PFSK-1 (cell line): ENCODE measurements at regions not wholly inside any gene's neighbourhood (a gene's known extent, or its start where the extent isn't known, plus 50 kb on each side); places are given as distances from the start of the nearest gene placed in this dataset.

Experiments used
- FOXP2 ChIP-seq: optimal IDR thresholded peaks from 2 replicates; pipeline ENCODE3; 2011; ENCODE audit warnings: borderline replicate concordance, control low read depth, inconsistent platforms; ENCODE audit not compliant: insufficient read depth; ENCODE audit errors: extremely low read length, extremely low read depth
- POLR2AphosphoS5 ChIP-seq: IDR thresholded peaks from 2 replicates; pipeline ENCODE4 v1.6.1; 2012; ENCODE audit warnings: low read depth, mild to moderate bottlenecking, control low read depth, low read length, moderate library complexity
- SIN3A ChIP-seq: IDR thresholded peaks from 2 replicates; pipeline ENCODE4 v1.6.1; 2012; ENCODE audit warnings: mild to moderate bottlenecking, low read length, moderate library complexity, borderline replicate concordance; ENCODE audit not compliant: insufficient read depth
- TAF1 ChIP-seq: IDR thresholded peaks from 2 replicates; pipeline ENCODE4 v1.6.1; 2012; ENCODE audit warnings: low read length, control low read depth, borderline replicate concordance; ENCODE audit not compliant: insufficient read depth
- TF ChIP-seq, protein P1 (sequence below), 2 experiments: IDR thresholded peaks; 2 replicates each; pipeline versions ENCODE4 v1.6.1 to v1.8.0; 2011 to 2012; ENCODE audit warnings: low read depth in 2 of 2, low read length in 2 of 2, control low read depth in 1 of 2, inconsistent platforms in 1 of 2, mild to moderate bottlenecking in 1 of 2, moderate library complexity in 1 of 2; ENCODE audit not compliant: insufficient read depth in 1 of 2

DNA sequence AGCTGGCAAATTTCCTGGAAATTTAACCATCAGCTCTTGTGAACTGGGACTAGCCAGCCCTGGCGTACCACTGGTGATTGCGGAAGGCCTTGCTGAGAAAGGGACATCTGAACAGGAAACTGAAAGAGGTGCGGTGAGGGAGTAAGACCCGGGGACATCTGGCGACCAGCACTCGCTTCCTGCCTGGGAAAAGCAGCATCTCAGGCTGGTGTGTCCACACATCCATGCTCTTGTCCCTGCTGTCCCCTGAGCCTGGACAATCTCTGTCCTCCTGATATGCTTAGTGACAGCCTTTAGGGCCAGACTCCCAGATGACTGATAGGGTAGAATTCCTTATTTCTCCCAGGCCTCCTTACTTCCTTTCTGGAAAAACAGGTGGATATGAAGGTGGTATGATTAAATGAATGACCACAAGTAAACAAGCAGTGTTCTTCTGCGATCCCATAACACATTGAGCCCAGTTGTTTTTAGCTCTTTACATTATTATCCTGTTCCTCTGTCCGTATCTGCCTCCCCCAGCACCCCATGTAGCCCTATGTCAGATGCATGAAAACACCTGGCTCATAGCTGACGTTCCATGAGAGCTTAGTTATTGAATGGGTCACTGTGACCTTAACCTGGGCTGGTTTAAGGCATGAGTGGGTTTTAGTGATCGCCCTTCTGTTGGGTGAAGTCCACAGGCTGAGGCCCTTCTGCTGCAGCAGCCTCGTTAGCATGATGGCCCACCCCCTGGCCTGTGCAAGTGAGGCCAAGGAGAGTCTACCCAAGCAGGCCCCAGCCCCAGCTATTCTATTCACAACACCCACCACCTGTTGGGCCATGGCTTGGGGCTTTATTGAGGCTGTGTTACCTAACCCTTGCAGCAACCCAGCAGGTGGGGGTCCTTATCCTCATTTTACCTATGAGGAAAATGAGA, 76.1 kb upstream of the GADD45A start:
- TF ChIP-seq TAF1 (no peak), POLR2AphosphoS5 (no peak), SIN3A (no peak), FOXP2 (no peak)
- TF ChIP-seq, protein P1, sequence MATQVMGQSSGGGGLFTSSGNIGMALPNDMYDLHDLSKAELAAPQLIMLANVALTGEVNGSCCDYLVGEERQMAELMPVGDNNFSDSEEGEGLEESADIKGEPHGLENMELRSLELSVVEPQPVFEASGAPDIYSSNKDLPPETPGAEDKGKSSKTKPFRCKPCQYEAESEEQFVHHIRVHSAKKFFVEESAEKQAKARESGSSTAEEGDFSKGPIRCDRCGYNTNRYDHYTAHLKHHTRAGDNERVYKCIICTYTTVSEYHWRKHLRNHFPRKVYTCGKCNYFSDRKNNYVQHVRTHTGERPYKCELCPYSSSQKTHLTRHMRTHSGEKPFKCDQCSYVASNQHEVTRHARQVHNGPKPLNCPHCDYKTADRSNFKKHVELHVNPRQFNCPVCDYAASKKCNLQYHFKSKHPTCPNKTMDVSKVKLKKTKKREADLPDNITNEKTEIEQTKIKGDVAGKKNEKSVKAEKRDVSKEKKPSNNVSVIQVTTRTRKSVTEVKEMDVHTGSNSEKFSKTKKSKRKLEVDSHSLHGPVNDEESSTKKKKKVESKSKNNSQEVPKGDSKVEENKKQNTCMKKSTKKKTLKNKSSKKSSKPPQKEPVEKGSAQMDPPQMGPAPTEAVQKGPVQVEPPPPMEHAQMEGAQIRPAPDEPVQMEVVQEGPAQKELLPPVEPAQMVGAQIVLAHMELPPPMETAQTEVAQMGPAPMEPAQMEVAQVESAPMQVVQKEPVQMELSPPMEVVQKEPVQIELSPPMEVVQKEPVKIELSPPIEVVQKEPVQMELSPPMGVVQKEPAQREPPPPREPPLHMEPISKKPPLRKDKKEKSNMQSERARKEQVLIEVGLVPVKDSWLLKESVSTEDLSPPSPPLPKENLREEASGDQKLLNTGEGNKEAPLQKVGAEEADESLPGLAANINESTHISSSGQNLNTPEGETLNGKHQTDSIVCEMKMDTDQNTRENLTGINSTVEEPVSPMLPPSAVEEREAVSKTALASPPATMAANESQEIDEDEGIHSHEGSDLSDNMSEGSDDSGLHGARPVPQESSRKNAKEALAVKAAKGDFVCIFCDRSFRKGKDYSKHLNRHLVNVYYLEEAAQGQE (IDR thresholded peaks at IDR 0.05; ENCODE audit: insufficient read depth in 1 of 2, low read depth in 2 of 2, low read length in 2 of 2) = no peak

DNA sequence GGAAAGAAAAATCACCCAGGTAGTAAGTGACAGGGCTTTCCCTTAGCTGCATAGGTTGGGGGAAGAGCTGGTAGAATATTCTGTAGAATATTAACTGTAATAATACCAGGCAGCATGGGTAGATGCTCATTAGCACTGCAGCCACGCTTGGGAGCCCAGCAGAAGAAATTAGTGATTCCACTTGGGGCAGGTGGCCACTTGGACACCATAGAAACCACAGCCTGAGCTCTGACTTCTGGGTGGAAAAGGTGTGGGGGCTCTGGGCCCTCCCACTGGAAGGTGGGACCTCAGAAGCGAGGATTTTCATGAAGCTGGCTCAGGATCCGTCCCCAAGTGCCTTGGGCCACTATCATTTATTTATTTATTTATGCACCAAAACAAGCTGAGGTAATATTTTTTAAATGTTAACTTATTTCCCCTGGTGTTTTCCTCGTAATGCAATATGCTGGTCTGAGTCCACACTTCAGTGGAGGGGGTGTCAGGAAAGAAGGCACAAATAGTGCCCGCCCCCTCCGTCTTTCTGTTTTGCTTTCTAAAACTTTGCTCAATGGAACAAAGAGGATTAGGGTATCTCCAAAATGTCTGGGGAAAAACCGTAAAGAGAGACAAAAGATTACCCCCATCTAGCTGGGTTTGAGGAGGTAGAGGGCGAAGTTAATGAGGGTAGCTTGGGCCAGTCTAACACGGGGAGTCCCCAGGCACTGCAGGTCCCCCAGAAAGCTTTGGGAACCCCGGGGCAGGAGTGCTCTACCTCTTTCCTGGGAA, 75.2 kb upstream of the GADD45A start:
- TF ChIP-seq POLR2AphosphoS5 = no peak
- TF ChIP-seq, protein P1 (IDR thresholded peaks at IDR 0.05; ENCODE audit: insufficient read depth in 1 of 2, low read depth in 2 of 2, low read length in 2 of 2) = no peak

DNA sequence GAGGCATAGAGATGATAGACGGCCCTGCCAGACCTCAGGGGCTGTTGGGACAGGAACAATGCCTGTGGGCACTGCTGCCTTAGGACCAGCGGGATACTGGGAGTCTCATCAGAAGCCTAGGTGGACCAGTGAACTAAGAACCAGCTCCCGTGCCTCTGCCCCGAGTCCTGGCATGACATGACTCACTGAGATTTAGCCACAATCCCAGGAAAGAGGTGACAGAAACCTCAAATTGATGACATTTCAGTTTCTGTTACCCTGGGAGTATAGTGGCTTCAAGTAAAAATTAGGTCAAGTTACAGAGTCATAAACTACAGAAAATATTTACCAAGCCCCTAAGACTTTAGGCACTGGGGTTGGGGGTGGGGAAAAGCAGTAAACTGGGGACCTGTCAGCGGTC, 74.6 kb upstream of the GADD45A start:
- no peak for TF ChIP-seq TAF1
- TF ChIP-seq POLR2AphosphoS5 = no peak
- TF ChIP-seq, protein P1 (IDR thresholded peaks at IDR 0.05; ENCODE audit: insufficient read depth in 1 of 2, low read depth in 2 of 2, low read length in 2 of 2) = no peak
- no peak for TF ChIP-seq FOXP2
- TF ChIP-seq SIN3A = no peak

DNA sequence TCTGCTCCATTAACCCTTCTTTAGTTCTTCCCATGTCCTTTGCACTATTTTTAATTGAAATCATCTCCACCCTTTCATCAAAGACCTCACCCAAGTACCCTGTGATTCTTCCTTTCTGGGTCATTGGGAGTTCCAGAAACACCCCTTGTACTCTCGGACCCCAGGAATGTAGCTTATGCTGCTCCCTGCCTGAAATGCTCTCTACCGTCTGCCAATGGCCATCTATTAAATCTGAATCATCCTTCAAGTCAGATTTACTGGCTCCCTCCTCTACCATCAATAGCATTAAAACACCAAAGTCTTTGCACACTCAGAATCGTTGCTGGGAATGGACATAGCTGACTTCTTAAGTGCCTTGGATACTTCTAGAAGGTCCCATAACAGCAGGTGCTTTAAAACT, 73.2 kb upstream of the GADD45A start:
- no peak for TF ChIP-seq FOXP2
- TF ChIP-seq POLR2AphosphoS5 = no peak
- TF ChIP-seq TAF1 = no peak

DNA sequence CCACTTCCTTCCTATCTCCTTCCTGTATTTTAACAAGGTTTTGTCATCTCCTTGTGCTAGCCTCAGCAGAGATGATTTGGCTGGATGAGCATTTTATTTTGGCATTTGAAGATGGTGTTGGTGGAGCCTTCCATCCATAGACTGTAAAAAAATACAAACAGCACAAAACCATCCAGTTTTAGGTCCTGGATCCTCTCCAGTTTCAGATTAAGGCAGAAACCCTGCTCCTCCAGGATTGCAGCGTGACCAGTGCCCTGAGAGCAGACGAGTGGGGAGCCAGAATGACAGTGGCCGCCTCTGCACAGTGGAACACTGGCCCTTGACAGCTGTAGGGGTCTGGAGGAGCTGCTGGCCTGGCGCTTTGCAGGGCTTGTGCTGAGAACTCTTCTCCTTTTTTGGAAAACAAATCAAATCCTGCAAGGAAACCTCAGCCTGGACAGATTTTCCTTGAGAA, 72.2 kb upstream of the GADD45A start:
- TF ChIP-seq, protein P1 (IDR thresholded peaks at IDR 0.05; ENCODE audit: insufficient read depth in 1 of 2, low read depth in 2 of 2, low read length in 2 of 2) = no peak
- TF ChIP-seq FOXP2 (no peak), TAF1 (no peak), POLR2AphosphoS5 (no peak), SIN3A (no peak)
